Transverse colon (tissue), 4 donors: ENCODE measurements at regions not wholly inside any gene's neighbourhood (a gene's known extent, or its start where the extent isn't known, plus 50 kb on each side); places are given as distances from the start of the nearest gene placed in this dataset.

ENCODE experiments used
- EP300 ChIP-seq: sonication (generic); formaldehyde crosslinking; IDR thresholded peaks from one replicate; pipeline ENCODE4 v1.6.1; 2017; ENCODE audit warnings: antibody characterized with exemption, low read depth
- POLR2A ChIP-seq: fragments of 450-650 bp; IDR thresholded peaks from one replicate; pipeline ENCODE4 v1.6.1; 2016; ENCODE audit warnings: antibody characterized with exemption, mild to moderate bottlenecking, moderate library complexity
- POLR2AphosphoS5 ChIP-seq, 3 donors: sonication (generic); formaldehyde crosslinking; IDR thresholded peaks; one replicate each; pipeline ENCODE4 v1.6.1; 2016; ENCODE audit warnings: antibody characterized with exemption in 3 of 3
- TF ChIP-seq, protein P1 (sequence below), 5 experiments: fragments of 200-600 bp in 3 of 5; fragments of 450-650 bp in 2 of 5; sonication (generic) in 3 of 5; IDR thresholded peaks; 1 replicate in 2 of 5; 2 replicates in 3 of 5; pipeline ENCODE4 v1.5.1; 2016 to 2017; ENCODE audit warnings: antibody characterized with exemption in 5 of 5, inconsistent platforms in 3 of 5, mild to moderate bottlenecking in 2 of 5, moderate library complexity in 1 of 5

DNA sequence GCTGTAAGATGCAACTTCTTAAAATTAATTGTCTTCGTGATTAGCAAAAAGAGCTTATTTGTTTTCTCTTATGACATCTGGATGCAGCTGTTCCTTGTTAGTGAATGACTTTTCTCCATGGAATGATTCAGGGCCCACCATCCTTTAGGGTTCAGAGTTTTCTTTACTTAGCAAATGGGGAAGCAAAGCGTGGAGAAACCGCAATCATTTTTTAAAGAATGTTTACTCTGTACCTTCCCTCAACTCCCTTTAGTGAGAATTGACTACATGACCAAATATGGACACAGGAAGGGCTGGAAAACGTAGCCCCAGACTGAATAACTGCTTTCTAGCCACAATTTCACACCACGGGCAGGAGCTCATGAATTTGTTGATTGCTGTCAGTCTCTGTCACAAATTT is 130.1 kb downstream of the EDEM1 start:
- TF ChIP-seq, protein P1, sequence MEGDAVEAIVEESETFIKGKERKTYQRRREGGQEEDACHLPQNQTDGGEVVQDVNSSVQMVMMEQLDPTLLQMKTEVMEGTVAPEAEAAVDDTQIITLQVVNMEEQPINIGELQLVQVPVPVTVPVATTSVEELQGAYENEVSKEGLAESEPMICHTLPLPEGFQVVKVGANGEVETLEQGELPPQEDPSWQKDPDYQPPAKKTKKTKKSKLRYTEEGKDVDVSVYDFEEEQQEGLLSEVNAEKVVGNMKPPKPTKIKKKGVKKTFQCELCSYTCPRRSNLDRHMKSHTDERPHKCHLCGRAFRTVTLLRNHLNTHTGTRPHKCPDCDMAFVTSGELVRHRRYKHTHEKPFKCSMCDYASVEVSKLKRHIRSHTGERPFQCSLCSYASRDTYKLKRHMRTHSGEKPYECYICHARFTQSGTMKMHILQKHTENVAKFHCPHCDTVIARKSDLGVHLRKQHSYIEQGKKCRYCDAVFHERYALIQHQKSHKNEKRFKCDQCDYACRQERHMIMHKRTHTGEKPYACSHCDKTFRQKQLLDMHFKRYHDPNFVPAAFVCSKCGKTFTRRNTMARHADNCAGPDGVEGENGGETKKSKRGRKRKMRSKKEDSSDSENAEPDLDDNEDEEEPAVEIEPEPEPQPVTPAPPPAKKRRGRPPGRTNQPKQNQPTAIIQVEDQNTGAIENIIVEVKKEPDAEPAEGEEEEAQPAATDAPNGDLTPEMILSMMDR (IDR thresholded peaks at IDR 0.05): no peak
- no peak for TF ChIP-seq POLR2AphosphoS5 (IDR thresholded peaks at IDR 0.05)
- TF ChIP-seq EP300: no peak
- no peak for TF ChIP-seq POLR2A
